GM06990 (cell line): ENCODE measurements at regions not wholly inside any gene's neighbourhood (a gene's known extent, or its start where the extent isn't known, plus 50 kb on each side); places are given as distances from the start of the nearest gene placed in this dataset.

Source experiments
- DNase-seq: peaks from one replicate; pipeline ENCODE4 v3.0.0-alpha.2; 2011; ENCODE audit not compliant: insufficient read length; ENCODE audit errors: extremely low read depth
- H3K27me3 ChIP-seq: replicated peaks from 2 replicates; pipeline ENCODE4 v1.6.0; 2011; ENCODE audit warnings: low read length; ENCODE audit not compliant: control insufficient read depth, insufficient read depth
- H3K36me3 ChIP-seq: 2 replicates; pipeline ENCODE4 v1.5.1; 2011; ENCODE audit warnings: low read length; ENCODE audit not compliant: control insufficient read depth, insufficient read depth
- H3K4me3 ChIP-seq: replicated peaks from 2 replicates; pipeline ENCODE4 v1.5.1; 2011; ENCODE audit warnings: low read depth, mild to moderate bottlenecking, control low read depth, low read length
- TF ChIP-seq, protein P1 (sequence below): IDR thresholded peaks from 2 replicates; pipeline ENCODE4 v1.5.1; 2011; ENCODE audit warnings: low read length, control low read depth, mild to moderate bottlenecking, inconsistent platforms; ENCODE audit not compliant: insufficient read depth, poor library complexity, severe bottlenecking

DNA sequence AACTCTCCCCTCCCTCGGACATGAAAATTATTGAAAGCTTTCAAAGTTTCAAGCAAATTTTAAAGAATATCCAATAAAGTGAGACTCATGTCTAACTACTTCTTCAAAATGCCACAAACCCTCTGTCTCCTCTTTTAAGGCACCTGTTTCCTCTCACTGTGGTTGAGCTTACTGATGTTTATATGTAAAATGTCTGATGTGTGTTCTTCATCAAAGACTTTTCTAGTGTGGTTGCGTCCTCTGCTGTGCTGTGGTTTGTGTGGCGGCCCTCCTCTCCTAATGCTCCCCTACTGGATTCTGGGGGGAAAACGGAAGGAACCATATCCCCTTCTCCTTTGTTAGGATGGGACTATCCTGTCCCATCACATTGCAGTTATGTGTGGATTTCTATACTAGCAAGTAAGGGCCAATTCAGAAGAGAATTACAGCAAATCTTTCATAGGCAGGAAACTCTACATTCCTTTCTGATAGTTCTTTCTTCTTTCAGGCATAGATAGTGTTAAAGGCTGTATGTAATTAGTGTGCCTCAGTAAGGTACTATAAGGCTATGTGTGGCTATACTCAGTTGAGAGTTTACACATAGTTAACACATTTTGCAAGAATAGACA, 221.0 kb upstream of the GPRIN3 start:
- no peaks in the 10 kb centered on the region for H3K27me3 ChIP-seq
- no peak overlapping the region for H3K4me3 ChIP-seq
- no peak for DNase-seq
- no peaks in the 10 kb centered on the region for H3K36me3 ChIP-seq
- TF ChIP-seq, protein P1, sequence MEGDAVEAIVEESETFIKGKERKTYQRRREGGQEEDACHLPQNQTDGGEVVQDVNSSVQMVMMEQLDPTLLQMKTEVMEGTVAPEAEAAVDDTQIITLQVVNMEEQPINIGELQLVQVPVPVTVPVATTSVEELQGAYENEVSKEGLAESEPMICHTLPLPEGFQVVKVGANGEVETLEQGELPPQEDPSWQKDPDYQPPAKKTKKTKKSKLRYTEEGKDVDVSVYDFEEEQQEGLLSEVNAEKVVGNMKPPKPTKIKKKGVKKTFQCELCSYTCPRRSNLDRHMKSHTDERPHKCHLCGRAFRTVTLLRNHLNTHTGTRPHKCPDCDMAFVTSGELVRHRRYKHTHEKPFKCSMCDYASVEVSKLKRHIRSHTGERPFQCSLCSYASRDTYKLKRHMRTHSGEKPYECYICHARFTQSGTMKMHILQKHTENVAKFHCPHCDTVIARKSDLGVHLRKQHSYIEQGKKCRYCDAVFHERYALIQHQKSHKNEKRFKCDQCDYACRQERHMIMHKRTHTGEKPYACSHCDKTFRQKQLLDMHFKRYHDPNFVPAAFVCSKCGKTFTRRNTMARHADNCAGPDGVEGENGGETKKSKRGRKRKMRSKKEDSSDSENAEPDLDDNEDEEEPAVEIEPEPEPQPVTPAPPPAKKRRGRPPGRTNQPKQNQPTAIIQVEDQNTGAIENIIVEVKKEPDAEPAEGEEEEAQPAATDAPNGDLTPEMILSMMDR = no peak

DNA sequence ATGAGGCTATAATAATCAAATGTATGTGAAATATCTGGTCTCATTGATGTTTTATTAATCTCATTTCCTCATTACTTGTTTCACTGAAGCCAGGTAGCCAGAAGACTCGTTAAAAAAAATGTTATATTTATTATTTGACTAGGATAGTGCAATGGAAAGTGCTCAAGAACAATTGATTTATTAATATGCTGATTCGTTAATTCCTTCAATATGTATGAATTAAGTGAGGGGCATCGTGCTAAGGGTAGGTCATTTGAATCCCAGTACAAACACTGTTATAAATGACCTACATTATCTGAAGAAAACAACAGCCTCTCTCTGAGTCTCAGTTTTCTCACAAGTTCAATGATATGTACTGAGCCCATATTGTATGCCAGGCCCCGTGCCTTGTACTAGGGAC, 214.2 kb upstream of the GPRIN3 start:
- TF ChIP-seq, protein P1 = no peak
- no peak for DNase-seq
- no peak overlapping the region for H3K4me3 ChIP-seq
- H3K36me3 ChIP-seq = no peaks in the 10 kb centered on the region
- H3K27me3 ChIP-seq = no peaks in the 10 kb centered on the region

DNA sequence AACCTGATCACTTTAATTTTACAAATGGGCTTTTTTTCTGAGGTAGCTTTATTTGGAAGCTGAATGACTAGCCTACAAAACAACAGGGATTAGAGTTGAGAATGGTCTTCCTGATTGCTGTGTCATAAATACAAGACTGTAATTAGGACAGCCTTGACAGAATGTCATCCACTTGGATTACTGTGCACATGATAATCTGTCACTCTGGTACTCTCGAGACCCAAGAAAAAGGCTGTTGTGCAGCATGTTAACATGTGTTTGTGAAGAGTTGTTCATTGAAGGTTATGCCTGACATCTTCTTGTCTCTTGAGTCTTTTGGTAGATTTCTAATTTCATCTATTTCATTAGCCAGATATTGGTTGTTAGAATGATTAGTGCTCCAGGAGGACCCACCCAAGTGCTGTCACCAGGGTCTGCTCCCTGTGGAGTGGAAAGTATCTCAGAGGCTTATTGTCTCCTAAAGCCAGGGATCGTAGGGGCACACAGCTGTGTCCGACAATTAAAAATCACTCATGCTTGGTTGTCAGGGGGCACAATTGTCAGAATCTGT, 212.2 kb upstream of the GPRIN3 start:
- no peak for DNase-seq
- TF ChIP-seq, protein P1 = no peak
- H3K36me3 ChIP-seq = no peaks in the 10 kb centered on the region
- H3K4me3 ChIP-seq = no peak overlapping the region
- no peaks in the 10 kb centered on the region for H3K27me3 ChIP-seq

DNA sequence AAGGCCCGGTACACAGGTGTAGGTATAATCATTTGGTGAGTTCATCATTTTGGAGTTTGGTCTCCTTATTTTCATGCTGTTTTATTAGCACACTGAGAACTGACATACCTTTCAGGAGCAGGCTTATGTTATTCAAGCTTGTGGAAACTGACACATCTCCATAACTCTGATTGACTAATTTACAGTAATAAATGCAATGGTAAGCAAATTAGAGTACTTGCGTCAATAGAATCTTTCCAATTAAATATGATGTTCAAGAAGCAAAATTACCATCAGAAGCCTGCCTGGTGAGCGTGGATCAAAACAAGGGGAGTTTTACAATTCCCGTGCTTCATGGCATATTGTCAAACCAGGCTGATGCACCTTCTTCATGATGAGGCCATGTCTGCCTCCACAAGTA, 210.7 kb upstream of the GPRIN3 start:
- Histone ChIP-seq H3K36me3 (no peaks in the 10 kb centered on the region), H3K27me3 (no peaks in the 10 kb centered on the region), H3K4me3 (no peak overlapping the region)
- DNase-seq = no peak
- TF ChIP-seq, protein P1 = no peak

DNA sequence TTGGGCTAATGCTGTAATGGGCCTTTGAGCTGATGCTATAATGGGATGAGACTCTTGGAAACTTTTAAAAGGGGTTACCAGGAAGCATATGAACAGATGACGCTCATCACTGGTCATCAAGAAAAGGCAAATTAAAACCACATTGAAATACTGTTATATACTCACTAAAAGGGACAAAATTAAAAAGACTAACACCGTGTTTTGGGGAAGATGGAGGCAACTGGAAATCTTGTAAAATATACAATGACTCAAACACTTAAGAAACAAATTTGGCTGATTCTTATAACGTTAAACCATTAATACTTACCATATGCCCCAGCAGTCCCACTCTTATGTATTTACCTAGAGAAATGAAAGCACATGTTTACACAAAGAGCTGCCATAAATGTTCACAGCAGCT, 207.2 kb upstream of the GPRIN3 start:
- H3K27me3 ChIP-seq = no peaks in the 10 kb centered on the region
- TF ChIP-seq, protein P1 = no peak
- no peak overlapping the region for H3K4me3 ChIP-seq
- no peak for DNase-seq
- no peaks in the 10 kb centered on the region for H3K36me3 ChIP-seq

DNA sequence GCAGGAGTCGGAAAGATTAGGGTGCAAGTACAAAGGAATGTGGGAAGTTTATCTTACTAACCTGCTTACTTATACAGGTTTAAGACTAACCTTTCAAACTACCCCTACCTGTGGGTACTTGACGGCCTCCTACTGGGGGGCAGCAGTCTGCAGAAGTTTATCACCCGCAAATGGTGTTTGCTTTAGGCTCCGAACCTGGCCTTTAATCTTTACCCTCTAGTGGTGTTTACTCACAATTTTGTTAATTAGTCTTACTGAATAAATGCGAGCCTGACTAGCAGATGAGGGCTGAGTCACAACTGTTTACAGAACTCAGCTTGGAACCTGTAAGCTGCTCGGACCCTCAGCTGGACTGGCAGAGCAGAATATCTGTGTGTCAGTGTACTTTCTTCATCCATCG, 204.2 kb upstream of the GPRIN3 start:
- H3K4me3 ChIP-seq = no peak overlapping the region
- DNase-seq = no peak
- H3K27me3 ChIP-seq = no peaks in the 10 kb centered on the region
- TF ChIP-seq, protein P1 = no peak
- H3K36me3 ChIP-seq = no peaks in the 10 kb centered on the region
